Stomach (tissue), 8 donors: ENCODE measurements at regions not wholly inside any gene's neighbourhood (a gene's known extent, or its start where the extent isn't known, plus 50 kb on each side); places are given as distances from the start of the nearest gene placed in this dataset.

Experiments used
- DNase-seq, 2 donors: peaks; one replicate each; pipeline versions ENCODE4 v3.0.0 to v3.0.0-alpha.2; 2013 to 2019
- H3K27ac ChIP-seq, 5 donors: fragments of 200-600 bp in 4 of 5; sonication (generic) in 4 of 5; one replicate each; pipeline ENCODE4 v1.5.1; 2013 to 2019; ENCODE audit warnings: mild to moderate bottlenecking in 1 of 5, moderate library complexity in 1 of 5
- H3K27me3 ChIP-seq, 3 donors: fragments of 200-600 bp; sonication (generic); one replicate each; pipeline ENCODE4 v1.5.1; 2017 to 2019; ENCODE audit warnings: mixed run types in 1 of 3
- H3K36me3 ChIP-seq, 4 donors: fragments of 200-600 bp; sonication (generic); 1 replicate in 3 of 4; 2 replicates in 1 of 4; pipeline ENCODE4 v1.5.1; 2016 to 2019
- H3K4me1 ChIP-seq, 4 donors: fragments of 200-600 bp; sonication (generic); one replicate each; pipeline ENCODE4 v1.5.1; 2016 to 2019
- H3K4me3 ChIP-seq, 4 donors: fragments of 200-600 bp; sonication (generic) in 3 of 4; one replicate each; pipeline ENCODE4 v1.5.1; 2016 to 2019; ENCODE audit warnings: mild to moderate bottlenecking in 1 of 4
- H3K9me3 ChIP-seq, 4 donors: fragments of 200-600 bp; sonication (generic); one replicate each; pipeline ENCODE4 v1.5.1; 2016 to 2019
- EP300 ChIP-seq: sonication (generic); formaldehyde crosslinking; IDR thresholded peaks from one replicate; pipeline ENCODE4 v1.6.1; 2017; ENCODE audit warnings: antibody characterized with exemption
- POLR2A ChIP-seq, 4 donors: fragments of 450-650 bp; IDR thresholded peaks; one replicate each; pipeline ENCODE4 v1.6.1; 2016; ENCODE audit warnings: antibody characterized with exemption in 4 of 4, control low read depth in 2 of 4, mild to moderate bottlenecking in 1 of 4, moderate library complexity in 1 of 4
- POLR2AphosphoS5 ChIP-seq, 3 donors: sonication (generic); formaldehyde crosslinking; IDR thresholded peaks; one replicate each; pipeline ENCODE4 v1.6.1; 2016; ENCODE audit warnings: antibody characterized with exemption in 3 of 3
- WGBS, 5 donors: extraction: QIAGEN DNeasy Blood & Tissue Kit in 3 of 5; methylation state at CpG; one replicate each; pipeline versions ENCODE4 v1.1.5 to v1.1.7; 2013 to 2018; 5-methylcytosine and 5-hydroxymethylcytosine counted together
- intact Hi-C: fragments of 100-400 bp; cut with DNase I; formaldehyde crosslinking; loops from one replicate; pipeline ENCODE4 v1.15.1; 2023; ENCODE audit warnings: low total_unique reads
- TF ChIP-seq, protein P1 (sequence below), 7 experiments: fragments of 450-650 bp in 4 of 7; fragments of 200-600 bp in 3 of 7; sonication (generic) in 3 of 7; IDR thresholded peaks; one replicate each; pipeline ENCODE4 v1.5.1; 2016 to 2019; ENCODE audit warnings: antibody characterized with exemption in 7 of 7, control low read depth in 2 of 7, mild to moderate bottlenecking in 1 of 7
- donor health status: healthy with polysubstance abuse.
- donor health status: Bipolar disorder and iron deficiency.
- donor health status: healthy.

DNA sequence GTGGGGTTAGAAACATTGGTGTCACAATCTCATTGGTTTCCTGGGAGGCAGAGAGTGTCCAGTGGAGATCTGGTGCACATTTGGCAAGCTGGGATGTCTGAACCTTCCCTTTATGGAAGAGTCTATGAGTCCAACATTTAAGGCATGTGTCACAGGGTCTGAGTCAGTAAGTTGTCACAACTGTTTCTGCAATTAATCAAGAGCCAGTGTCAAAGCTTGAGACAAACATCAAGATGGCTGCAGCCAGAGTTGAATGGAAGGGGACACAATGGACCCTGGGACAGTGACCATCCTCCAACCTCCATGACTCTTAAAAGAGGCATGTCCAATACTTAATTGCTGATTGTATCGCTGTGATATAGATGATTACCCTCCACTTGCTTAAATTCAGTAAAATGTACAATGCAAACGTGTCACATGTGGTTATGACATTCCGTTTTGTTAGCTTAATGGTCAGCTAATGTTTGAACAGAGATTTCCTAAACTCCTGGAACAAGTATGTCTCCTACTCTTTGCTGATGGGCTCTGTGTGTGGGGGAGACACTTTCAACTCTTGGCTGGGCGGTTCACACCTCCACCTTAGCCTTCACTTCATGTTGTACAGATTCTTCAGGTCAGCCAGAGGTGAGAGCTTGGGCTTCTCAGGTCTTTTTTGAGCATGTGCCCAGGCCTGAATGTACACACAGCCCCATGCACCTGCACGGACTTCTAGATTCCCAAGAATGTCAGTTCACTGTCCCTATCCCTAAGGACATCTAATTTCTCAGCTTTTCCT lies 79.9 kb upstream of the PRR23E start:
- no peaks in the 10 kb centered on the region for H3K36me3 ChIP-seq
- H3K4me3 ChIP-seq, result no peak overlapping the region
- H3K9me3 ChIP-seq, result peaks cover 6 to 26% (median 23%) of the 10 kb centered on the region in 4 donors
- intact Hi-C loops, result no loop called here
- no peaks in the 10 kb centered on the region for H3K4me1 ChIP-seq
- no peak for DNase-seq
- H3K27me3 ChIP-seq, result no peaks in the 10 kb centered on the region
- H3K27ac ChIP-seq, result no peak overlapping the region
- TF ChIP-seq, protein P1, sequence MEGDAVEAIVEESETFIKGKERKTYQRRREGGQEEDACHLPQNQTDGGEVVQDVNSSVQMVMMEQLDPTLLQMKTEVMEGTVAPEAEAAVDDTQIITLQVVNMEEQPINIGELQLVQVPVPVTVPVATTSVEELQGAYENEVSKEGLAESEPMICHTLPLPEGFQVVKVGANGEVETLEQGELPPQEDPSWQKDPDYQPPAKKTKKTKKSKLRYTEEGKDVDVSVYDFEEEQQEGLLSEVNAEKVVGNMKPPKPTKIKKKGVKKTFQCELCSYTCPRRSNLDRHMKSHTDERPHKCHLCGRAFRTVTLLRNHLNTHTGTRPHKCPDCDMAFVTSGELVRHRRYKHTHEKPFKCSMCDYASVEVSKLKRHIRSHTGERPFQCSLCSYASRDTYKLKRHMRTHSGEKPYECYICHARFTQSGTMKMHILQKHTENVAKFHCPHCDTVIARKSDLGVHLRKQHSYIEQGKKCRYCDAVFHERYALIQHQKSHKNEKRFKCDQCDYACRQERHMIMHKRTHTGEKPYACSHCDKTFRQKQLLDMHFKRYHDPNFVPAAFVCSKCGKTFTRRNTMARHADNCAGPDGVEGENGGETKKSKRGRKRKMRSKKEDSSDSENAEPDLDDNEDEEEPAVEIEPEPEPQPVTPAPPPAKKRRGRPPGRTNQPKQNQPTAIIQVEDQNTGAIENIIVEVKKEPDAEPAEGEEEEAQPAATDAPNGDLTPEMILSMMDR (IDR thresholded peaks at IDR 0.05), result no peak
- 47 to 53% (median 50%) methylated on average over 5 of the region's 5 CpGs for WGBS, 5 donors

DNA sequence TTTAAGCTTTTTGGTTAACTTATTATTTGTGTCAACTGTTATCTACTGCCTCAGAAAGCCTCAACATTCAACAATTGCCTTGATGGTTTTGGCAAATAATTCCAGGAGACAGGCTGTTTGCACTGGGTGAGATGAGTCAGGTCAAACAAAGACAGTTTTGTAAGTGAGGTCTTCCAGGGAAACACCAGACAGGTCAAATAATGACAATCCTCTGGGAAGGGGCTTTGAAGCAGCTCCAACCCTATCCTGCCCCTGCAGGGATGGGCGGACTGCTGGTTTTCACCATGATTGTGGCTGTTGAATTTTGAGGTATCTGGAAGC lies 79.4 kb upstream of the PRR23E start:
- no peak overlapping the region for H3K27ac ChIP-seq
- H3K9me3 ChIP-seq, result peaks cover 6 to 26% (median 23%) of the 10 kb centered on the region in 4 donors
- 69 to 91% (median 78%) methylated on average over 1 of the region's 1 CpG for WGBS, 5 donors
- no peak for DNase-seq
- no peak overlapping the region for H3K4me3 ChIP-seq
- H3K4me1 ChIP-seq, result no peaks in the 10 kb centered on the region
- TF ChIP-seq, protein P1 (IDR thresholded peaks at IDR 0.05), result no peak
- no peak for TF ChIP-seq POLR2AphosphoS5 (IDR thresholded peaks at IDR 0.05)
- TF ChIP-seq POLR2A (IDR thresholded peaks at IDR 0.05), result no peak
- TF ChIP-seq EP300, result no peak
- H3K36me3 ChIP-seq, result no peaks in the 10 kb centered on the region
- H3K27me3 ChIP-seq, result no peaks in the 10 kb centered on the region
- intact Hi-C loops, result no loop called here

- TF ChIP-seq, protein P1 (IDR thresholded peaks at IDR 0.05), result no peak
- TF ChIP-seq POLR2AphosphoS5 (IDR thresholded peaks at IDR 0.05), result no peak
- TF ChIP-seq POLR2A (IDR thresholded peaks at IDR 0.05), result no peak
- H3K9me3 ChIP-seq, result peaks cover 6 to 26% (median 23%) of the 10 kb centered on the region in 4 donors
- DNase-seq, result no peak
- intact Hi-C loops, result no loop called here
- 68 to 76% (median 70%) methylated on average over 5 of the region's 5 CpGs for WGBS, 5 donors
- no peaks in the 10 kb centered on the region for H3K36me3 ChIP-seq
- H3K4me3 ChIP-seq, result no peak overlapping the region
- H3K4me1 ChIP-seq, result no peaks in the 10 kb centered on the region
- H3K27me3 ChIP-seq, result no peaks in the 10 kb centered on the region
- no peak overlapping the region for H3K27ac ChIP-seq
Observed at GRCh38 chr3:127114337-127115070, 78.4 kb upstream of the PRR23E start.

- Histone ChIP-seq H3K27me3 (no peaks in the 10 kb centered on the region), H3K4me1 (no peaks in the 10 kb centered on the region), H3K9me3 (peaks cover 6 to 26% (median 23%) of the 10 kb centered on the region in 4 donors), H3K27ac (no peak overlapping the region), H3K4me3 (no peak overlapping the region), H3K36me3 (no peaks in the 10 kb centered on the region)
- TF ChIP-seq, protein P1 (IDR thresholded peaks at IDR 0.05), result no peak
- TF ChIP-seq EP300, result no peak
- TF ChIP-seq POLR2A (IDR thresholded peaks at IDR 0.05), result no peak
- TF ChIP-seq POLR2AphosphoS5 (IDR thresholded peaks at IDR 0.05), result no peak
- DNase-seq, result no peak
- intact Hi-C loops, result no loop called here
- 77 to 94% (median 91%) methylated on average over 3 of the region's 3 CpGs for WGBS, 5 donors
Observed at GRCh38 chr3:127115691-127116351, 77.1 kb upstream of the PRR23E start.
